Naive thymus-derived CD4-positive, alpha-beta T cell (primary cell): ENCODE measurements at regions not wholly inside any gene's neighbourhood (a gene's known extent, or its start where the extent isn't known, plus 50 kb on each side); places are given as distances from the start of the nearest gene placed in this dataset.

Experiments
- ATAC-seq: fragments of 150-1000 bp; cut with Tn5 transposase; 2 replicates; pipeline ENCODE4 v1.10.0; 2021; ENCODE audit warnings: mild to moderate bottlenecking, moderate library complexity
- CTCF ChIA-PET: fragments of 350-600 bp; sonication (Branson Sonifier 250); formaldehyde crosslinking; loops from one replicate; lab custom pipeline; 2021; ENCODE audit warnings: antibody characterized with exemption; lab: Charles Lee
- POLR2A ChIA-PET: fragments of 350-600 bp; sonication (Branson Sonifier 250); formaldehyde crosslinking; loops from one replicate; lab custom pipeline; 2021; ENCODE audit warnings: antibody characterized with exemption, inconsistent platforms; lab: Charles Lee
- DNase-seq, 9 donors: peaks; one replicate each; pipeline versions ENCODE4 v3.0.0 to v3.0.0-alpha.2; 2020 to 2022; ENCODE audit warnings: mixed read lengths in 1 of 9
- H3K27ac ChIP-seq: one replicate; pipeline ENCODE4 v1.7.0; 2013; ENCODE audit warnings: mild to moderate bottlenecking, low read depth, low read length, moderate library complexity
- H3K27me3 ChIP-seq, 2 donors: one replicate each; pipeline ENCODE4 v1.7.0; 2013; ENCODE audit warnings: low read length in 2 of 2, mild to moderate bottlenecking in 2 of 2, moderate library complexity in 2 of 2; ENCODE audit not compliant: control insufficient read depth in 2 of 2, insufficient read depth in 2 of 2
- H3K36me3 ChIP-seq, 3 experiments: 1 replicate in 2 of 3; 2 replicates in 1 of 3; pipeline ENCODE4 v1.7.0; 2013; ENCODE audit warnings: low read length in 3 of 3, mild to moderate bottlenecking in 3 of 3, moderate library complexity in 1 of 3; ENCODE audit not compliant: insufficient read depth in 3 of 3, control insufficient read depth in 2 of 3
- H3K4me1 ChIP-seq, 2 donors: one replicate each; pipeline ENCODE4 v1.7.0; 2013; ENCODE audit warnings: low read length in 2 of 2, mild to moderate bottlenecking in 2 of 2, moderate library complexity in 1 of 2; ENCODE audit not compliant: control insufficient read depth in 2 of 2, insufficient read depth in 2 of 2
- H3K4me3 ChIP-seq: 2 replicates; pipeline ENCODE4 v1.7.0; 2013; ENCODE audit warnings: mild to moderate bottlenecking, low read length
- H3K9me3 ChIP-seq, 3 experiments: 1 replicate in 2 of 3; 2 replicates in 1 of 3; pipeline ENCODE4 v1.7.0; 2013; ENCODE audit warnings: low read length in 3 of 3; ENCODE audit not compliant: control insufficient read depth in 2 of 3
- H3K27ac Mint-ChIP-seq, 9 donors: one replicate each; pipeline ENCODE4 v1.8.0; 2020 to 2022; ENCODE audit warnings: mixed read lengths in 9 of 9, mild to moderate bottlenecking in 8 of 9, moderate library complexity in 5 of 9, inconsistent platforms in 2 of 9
- H3K27me3 Mint-ChIP-seq, 5 donors: one replicate each; pipeline ENCODE4 v1.8.0; 2021 to 2022; ENCODE audit warnings: mixed read lengths in 5 of 5, mild to moderate bottlenecking in 1 of 5
- H3K36me3 Mint-ChIP-seq, 5 donors: one replicate each; pipeline ENCODE4 v1.8.0; 2020 to 2022; ENCODE audit warnings: mixed read lengths in 5 of 5, mild to moderate bottlenecking in 3 of 5, inconsistent platforms in 1 of 5
- H3K4me1 Mint-ChIP-seq, 7 donors: one replicate each; pipeline ENCODE4 v1.8.0; 2020 to 2022; ENCODE audit warnings: mixed read lengths in 7 of 7, mild to moderate bottlenecking in 3 of 7, inconsistent platforms in 1 of 7
- H3K4me3 Mint-ChIP-seq, 10 donors: one replicate each; pipeline ENCODE4 v1.8.0; 2020 to 2022; ENCODE audit warnings: mild to moderate bottlenecking in 10 of 10, mixed read lengths in 10 of 10, moderate library complexity in 6 of 10, inconsistent platforms in 2 of 10
- H3K9me3 Mint-ChIP-seq, 11 donors: one replicate each; pipeline ENCODE4 v1.8.0; 2020 to 2022; ENCODE audit warnings: mixed read lengths in 11 of 11, mild to moderate bottlenecking in 4 of 11, inconsistent platforms in 1 of 11, moderate library complexity in 1 of 11
- intact Hi-C, 2 donors: fragments of 100-400 bp; cut with micrococcal nuclease; formaldehyde crosslinking; loops; one replicate each; pipeline ENCODE4 v1.15.1; 2023

GRCh38 chr3:72451841-72452240 lies 396.4 kb downstream of the SHQ1 start:
- H3K9me3 ChIP-seq = no peaks in the 10 kb centered on the region
- no peak overlapping the region for H3K4me3 ChIP-seq
- no peaks in the 10 kb centered on the region for H3K27me3 ChIP-seq
- Mint-ChIP-seq H3K27me3 (peaks cover 0 to 8% (median 6%) of the 10 kb centered on the region in 5 donors), H3K4me3 (no peak overlapping the region), H3K27ac (no peak overlapping the region), H3K36me3 (peaks cover 0 to 5% (median 0%) of the 10 kb centered on the region in 5 donors), H3K9me3 (no peaks in the 10 kb centered on the region), H3K4me1 (peaks cover 0 to 23% (median 7%) of the 10 kb centered on the region in 7 donors)
- H3K4me1 ChIP-seq = peaks cover 0 to 5% of the 10 kb centered on the region in 2 donors
- H3K36me3 ChIP-seq = no peaks in the 10 kb centered on the region
- DNase-seq (no peak), ATAC-seq (no peak)
- ChIA-PET POLR2A (interaction anchor here (0.6 kb wide), 1 partner anchor 1443 kb away, joined by 3 read pairs; no protein-coding TSS in a partner anchor), CTCF (no interaction called here)
- intact Hi-C loops = no loop called here
- no peak overlapping the region for H3K27ac ChIP-seq

GRCh38 chr3:72449551-72449950 lies 398.7 kb downstream of the SHQ1 start:
- Histone ChIP-seq H3K36me3 (no peaks in the 10 kb centered on the region), H3K27me3 (no peaks in the 10 kb centered on the region), H3K4me1 (peaks cover 9 to 12% of the 10 kb centered on the region in 2 donors), H3K9me3 (no peaks in the 10 kb centered on the region), H3K4me3 (no peak overlapping the region), H3K27ac (no peak overlapping the region)
- CTCF ChIA-PET = no interaction called here
- Mint-ChIP-seq H3K36me3 (peaks cover 0 to 11% (median 2%) of the 10 kb centered on the region in 5 donors), H3K27me3 (peaks cover 0 to 8% (median 6%) of the 10 kb centered on the region in 5 donors), H3K27ac (no peak overlapping the region), H3K4me3 (no peak overlapping the region), H3K9me3 (peaks cover 0 to 2% (median 0%) of the 10 kb centered on the region in 11 donors), H3K4me1 (peaks cover 15 to 24% (median 19%) of the 10 kb centered on the region in 7 donors)
- POLR2A ChIA-PET = no interaction called here
- no peak for ATAC-seq
- intact Hi-C loops = loop anchor here (5.0 to 10.0 kb wide), 10 partner anchors 33 to 865 kb away; partner anchors contain the start of genes FOXP1 (in 2 of the 2) and SHQ1 (in 1 of the 2)
- no peak for DNase-seq

- Mint-ChIP-seq H3K27me3 (peaks cover 0 to 8% (median 6%) of the 10 kb centered on the region in 5 donors), H3K36me3 (peaks cover 0 to 18% (median 7%) of the 10 kb centered on the region in 5 donors), H3K27ac (no peak overlapping the region), H3K9me3 (peaks cover 0 to 2% (median 0%) of the 10 kb centered on the region in 11 donors), H3K4me3 (peak overlapping the region in 5 of 10 donors; percentile 3 to 15 (median 5)), H3K4me1 (peaks cover 22 to 27% (median 26%) of the 10 kb centered on the region in 7 donors)
- H3K4me1 ChIP-seq = peaks cover 15 to 19% of the 10 kb centered on the region in 2 donors
- DNase-seq (no peak), ATAC-seq (no peak)
- no peaks in the 10 kb centered on the region for H3K9me3 ChIP-seq
- intact Hi-C loops = loop anchor here (5.0 to 10.0 kb wide), 10 partner anchors 33 to 864 kb away; partner anchors contain the start of genes FOXP1 (in 2 of the 2) and SHQ1 (in 1 of the 2)
- no peaks in the 10 kb centered on the region for H3K27me3 ChIP-seq
- H3K27ac ChIP-seq = no peak overlapping the region
- CTCF ChIA-PET = no interaction called here
- H3K4me3 ChIP-seq = no peak overlapping the region
- H3K36me3 ChIP-seq = no peaks in the 10 kb centered on the region
- POLR2A ChIA-PET = no interaction called here
These were observed 399.4 kb downstream of the SHQ1 start for GRCh38 chr3:72448858-72449257.

GRCh38 chr3:72448375-72448823 lies 399.8 kb downstream of the SHQ1 start:
- H3K4me3 ChIP-seq = no peak overlapping the region
- DNase-seq (peak in 1 of 9 donors; percentile 10), ATAC-seq (no peak)
- ChIA-PET CTCF (interaction anchor here (1.1 kb wide), 1 partner anchor 74 kb away, joined by 3 read pairs; no protein-coding TSS in a partner anchor), POLR2A (interaction anchor here (1.0 kb wide), 1 partner anchor 114 kb away, joined by 3 read pairs; no protein-coding TSS in a partner anchor)
- H3K27me3 ChIP-seq = no peaks in the 10 kb centered on the region
- Mint-ChIP-seq H3K36me3 (peaks cover 0 to 23% (median 7%) of the 10 kb centered on the region in 5 donors), H3K9me3 (peaks cover 0 to 2% (median 0%) of the 10 kb centered on the region in 11 donors), H3K27ac (peak overlapping the region in 4 of 9 donors; percentile 6 to 63 (median 32)), H3K4me1 (peaks cover 27 to 32% (median 30%) of the 10 kb centered on the region in 7 donors), H3K27me3 (peaks cover 0 to 8% (median 6%) of the 10 kb centered on the region in 5 donors), H3K4me3 (peak overlapping the region in 6 of 10 donors; percentile 30 to 98 (median 76))
- no peaks in the 10 kb centered on the region for H3K36me3 ChIP-seq
- intact Hi-C loops = loop anchor here (5.0 to 10.0 kb wide), 10 partner anchors 34 to 864 kb away; partner anchors contain the start of genes FOXP1 (in 2 of the 2) and SHQ1 (in 1 of the 2)
- H3K9me3 ChIP-seq = no peaks in the 10 kb centered on the region
- H3K4me1 ChIP-seq = peaks cover 20 to 23% of the 10 kb centered on the region in 2 donors
- no peak overlapping the region for H3K27ac ChIP-seq

- H3K4me1 ChIP-seq = peaks cover 23 to 31% of the 10 kb centered on the region in 2 donors
- peaks cover 0 to 8% (median 6%) of the 10 kb centered on the region in 5 donors for H3K27me3 Mint-ChIP-seq
- H3K27ac Mint-ChIP-seq = peak overlapping the region; percentile 25 to 83 (median 61)
- H3K4me1 Mint-ChIP-seq = peaks cover 37 to 43% (median 41%) of the 10 kb centered on the region in 7 donors
- peak overlapping the region; percentile 79 for H3K27ac ChIP-seq
- intact Hi-C loops = loop anchor here (2.0 to 10.0 kb wide), 19 partner anchors 35 to 863 kb away; partner anchors contain the start of genes FOXP1 (in 2 of the 2), SHQ1 (in 2 of the 2) and PPP4R2 (in 1 of the 2)
- ChIA-PET POLR2A (interaction anchor here (0.7 to 1.4 kb wide), 6 partner anchors 13 to 717 kb away, joined by 3 to 4 read pairs (median 3); no protein-coding TSS in a partner anchor), CTCF (interaction anchor here (0.9 to 1.1 kb wide), 2 partner anchors 73 to 375 kb away, joined by 3 read pairs; no protein-coding TSS in a partner anchor)
- H3K36me3 ChIP-seq = no peaks in the 10 kb centered on the region
- peak overlapping the region; percentile 39 for H3K4me3 ChIP-seq
- H3K9me3 Mint-ChIP-seq = peaks cover 0 to 2% (median 0%) of the 10 kb centered on the region in 11 donors
- no peaks in the 10 kb centered on the region for H3K27me3 ChIP-seq
- peaks cover 0 to 28% (median 7%) of the 10 kb centered on the region in 5 donors for H3K36me3 Mint-ChIP-seq
- peak overlapping the region; percentile 47 to 98 (median 74) for H3K4me3 Mint-ChIP-seq
- H3K9me3 ChIP-seq = no peaks in the 10 kb centered on the region
- DNase-seq (peak; percentile 86 to 98 (median 95)), ATAC-seq (peak; percentile 99)
These were observed 400.9 kb downstream of the SHQ1 start for GRCh38 chr3:72447059-72447946.
